Caco-2 (cell line): ENCODE measurements at regions not wholly inside any gene's neighbourhood (a gene's known extent, or its start where the extent isn't known, plus 50 kb on each side); places are given as distances from the start of the nearest gene placed in this dataset.

Experiments
- BruUV-seq: library from RNA; stranded (reverse); fragments of 400-500 nt; replicated peaks from 2 replicates; lab custom pipeline; 2021; lab: Mats Ljungman, UMichigan
- CTCF ChIA-PET: fragments of 300-600 bp; sonication (Branson Sonifier 250); formaldehyde crosslinking; loops from one replicate; lab custom pipeline; 2022; ENCODE audit warnings: antibody characterized with exemption; lab: Charles Lee
- POLR2A ChIA-PET: fragments of 300-600 bp; sonication (Branson Sonifier 250); formaldehyde crosslinking; loops from one replicate; lab custom pipeline; 2022; ENCODE audit warnings: antibody characterized with exemption; lab: Charles Lee
- DNase-seq, 2 experiments: peaks; one replicate each; pipeline versions ENCODE4 v3.0.0 to v3.0.0-alpha.2; 2020 to 2022
- H3K27me3 ChIP-seq: replicated peaks from 2 replicates; pipeline ENCODE4 v1.6.0; 2011; ENCODE audit warnings: low read length; ENCODE audit not compliant: control insufficient read depth, insufficient read depth
- H3K36me3 ChIP-seq: 2 replicates; pipeline ENCODE4 v1.5.1; 2011; ENCODE audit warnings: low read length; ENCODE audit not compliant: control insufficient read depth, insufficient read depth
- H3K4me1 ChIP-seq: fragments of 250-450 bp; sonication (Bioruptor Pico); 2 replicates; pipeline ENCODE4 v1.5.1; 2020; ENCODE audit warnings: mild to moderate bottlenecking
- H3K4me3 ChIP-seq: 2 replicates; pipeline ENCODE4 v1.5.1; 2011; ENCODE audit warnings: low read depth, mild to moderate bottlenecking, control low read depth, low read length
- H3K9me3 ChIP-seq: fragments of 250-450 bp; sonication (Bioruptor Pico); 2 replicates; pipeline ENCODE4 v1.5.1; 2020; ENCODE audit warnings: mild to moderate bottlenecking, moderate library complexity
- H3K27ac Mint-ChIP-seq: one replicate; pipeline ENCODE4 v1.8.0; 2022; ENCODE audit warnings: mixed read lengths; ENCODE audit not compliant: unreplicated experiment
- H3K27me3 Mint-ChIP-seq: one replicate; pipeline ENCODE4 v1.8.0; 2022; ENCODE audit warnings: mixed read lengths; ENCODE audit not compliant: insufficient read depth, unreplicated experiment
- H3K36me3 Mint-ChIP-seq: one replicate; pipeline ENCODE4 v1.8.0; 2022; ENCODE audit warnings: mild to moderate bottlenecking, mixed read lengths; ENCODE audit not compliant: insufficient read depth, unreplicated experiment
- H3K4me1 Mint-ChIP-seq: one replicate; pipeline ENCODE4 v1.8.0; 2022; ENCODE audit warnings: low read depth, mixed read lengths; ENCODE audit not compliant: unreplicated experiment
- H3K4me3 Mint-ChIP-seq: one replicate; pipeline ENCODE4 v1.8.0; 2022; ENCODE audit warnings: mild to moderate bottlenecking, moderate library complexity, mixed read lengths; ENCODE audit not compliant: unreplicated experiment
- H3K9me3 Mint-ChIP-seq: one replicate; pipeline ENCODE4 v1.8.0; 2022; ENCODE audit warnings: mixed read lengths; ENCODE audit not compliant: unreplicated experiment
- CTCF ChIP-seq, 2 experiments: fragments of 200-600 bp in 1 of 2; IDR thresholded peaks; 1 replicate in 1 of 2; 2 replicates in 1 of 2; pipeline versions ENCODE4 v1.5.1 to v1.8.0; 2011 to 2022; ENCODE audit warnings: antibody characterized with exemption in 1 of 2, control low read depth in 1 of 2, inconsistent platforms in 1 of 2, low read depth in 1 of 2, low read length in 1 of 2, mild to moderate bottlenecking in 1 of 2, moderate library complexity in 1 of 2; ENCODE audit not compliant: insufficient read depth in 1 of 2, severe bottlenecking in 1 of 2, unreplicated experiment in 1 of 2
- intact Hi-C: fragments of 100-400 bp; cut with micrococcal nuclease; formaldehyde crosslinking; loops from one replicate; pipeline ENCODE4 v1.10.0; 2022; ENCODE audit not compliant: unreplicated experiment

GRCh38 chr6:56837322-56837894 is 117.5 kb upstream of the BEND6 start:
- ChIA-PET POLR2A (no interaction called here), CTCF (no interaction called here)
- BruUV-seq, result no TSS peak
- H3K9me3 ChIP-seq, result no peaks in the 10 kb centered on the region
- H3K27me3 ChIP-seq, result no peaks in the 10 kb centered on the region
- H3K27ac Mint-ChIP-seq, result no peak overlapping the region
- H3K36me3 Mint-ChIP-seq, result peaks cover 6% of the 10 kb centered on the region
- peaks cover 13% of the 10 kb centered on the region for H3K4me1 Mint-ChIP-seq
- DNase-seq, result no peak
- H3K27me3 Mint-ChIP-seq, result no peaks in the 10 kb centered on the region
- H3K9me3 Mint-ChIP-seq, result no peaks in the 10 kb centered on the region
- TF ChIP-seq CTCF (IDR thresholded peaks at IDR 0.05; ENCODE audit: insufficient read depth in 1 of 2, low read depth in 1 of 2, low read length in 1 of 2, severe bottlenecking in 1 of 2, unreplicated experiment in 1 of 2), result no peak
- no peak overlapping the region for H3K4me3 ChIP-seq
- no peak overlapping the region for H3K4me3 Mint-ChIP-seq
- intact Hi-C loops, result no loop called here
- no peaks in the 10 kb centered on the region for H3K36me3 ChIP-seq
- H3K4me1 ChIP-seq, result peaks cover 17% of the 10 kb centered on the region; the same call in 1 of the 2 replicates

- Mint-ChIP-seq H3K36me3 (peaks cover 6% of the 10 kb centered on the region), H3K9me3 (no peaks in the 10 kb centered on the region), H3K4me1 (peaks cover 9% of the 10 kb centered on the region), H3K27ac (no peak overlapping the region), H3K4me3 (no peak overlapping the region), H3K27me3 (no peaks in the 10 kb centered on the region)
- Histone ChIP-seq H3K4me3 (no peak overlapping the region), H3K27me3 (no peaks in the 10 kb centered on the region), H3K36me3 (no peaks in the 10 kb centered on the region), H3K4me1 (peaks cover 4% of the 10 kb centered on the region; the same call in 1 of the 2 replicates), H3K9me3 (no peaks in the 10 kb centered on the region)
- intact Hi-C loops, result no loop called here
- no peak for TF ChIP-seq CTCF (IDR thresholded peaks at IDR 0.05; ENCODE audit: insufficient read depth in 1 of 2, low read depth in 1 of 2, low read length in 1 of 2, severe bottlenecking in 1 of 2, unreplicated experiment in 1 of 2)
- ChIA-PET POLR2A (no interaction called here), CTCF (no interaction called here)
- no peak for DNase-seq
- BruUV-seq, result no TSS peak
Observed at GRCh38 chr6:56835612-56836011, 119.3 kb upstream of the BEND6 start.

DNA sequence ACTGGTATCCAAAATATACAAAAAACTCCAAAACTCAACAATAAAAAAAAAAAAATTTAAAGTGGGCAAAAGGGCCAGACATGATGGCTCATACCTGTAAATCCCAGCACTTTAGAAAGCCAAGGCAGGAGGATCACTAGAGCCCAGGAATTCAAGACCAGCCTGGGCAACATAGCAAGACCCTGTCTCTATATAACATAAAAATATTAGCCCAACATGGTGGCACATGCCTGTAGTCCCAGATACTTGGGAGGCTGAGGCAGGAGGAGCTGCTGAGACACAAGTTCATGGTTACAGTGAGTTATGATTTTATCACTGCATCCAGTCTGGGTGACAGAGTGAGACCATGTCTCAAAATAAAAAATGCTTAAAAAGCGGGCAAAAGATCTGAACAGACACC is 121.0 kb upstream of the BEND6 start:
- TF ChIP-seq CTCF (IDR thresholded peaks at IDR 0.05; ENCODE audit: insufficient read depth in 1 of 2, low read depth in 1 of 2, low read length in 1 of 2, severe bottlenecking in 1 of 2, unreplicated experiment in 1 of 2), result no peak
- H3K36me3 ChIP-seq, result no peaks in the 10 kb centered on the region
- H3K27ac Mint-ChIP-seq, result no peak overlapping the region
- intact Hi-C loops, result no loop called here
- no peaks in the 10 kb centered on the region for H3K9me3 ChIP-seq
- POLR2A ChIA-PET, result no interaction called here
- no TSS peak for BruUV-seq
- no peaks in the 10 kb centered on the region for H3K4me1 ChIP-seq
- CTCF ChIA-PET, result no interaction called here
- no peak for DNase-seq
- peaks cover 6% of the 10 kb centered on the region for H3K36me3 Mint-ChIP-seq
- H3K27me3 ChIP-seq, result no peaks in the 10 kb centered on the region
- H3K4me1 Mint-ChIP-seq, result peaks cover 6% of the 10 kb centered on the region
- no peak overlapping the region for H3K4me3 ChIP-seq
- H3K27me3 Mint-ChIP-seq, result no peaks in the 10 kb centered on the region
- no peaks in the 10 kb centered on the region for H3K9me3 Mint-ChIP-seq
- H3K4me3 Mint-ChIP-seq, result no peak overlapping the region
